ENCODE measurements at regions not wholly inside any gene's neighbourhood (a gene's known extent, or its start where the extent isn't known, plus 50 kb on each side); places are given as distances from the start of the nearest gene placed in this dataset.

- Histone ChIP-seq H2AFZ (ENCODE audit: low read depth, low read length, poor library complexity, severe bottlenecking) (no peak overlapping the region), H3K4me2 (ENCODE audit: low read length) (no peak overlapping the region), H3K9ac (ENCODE audit: low read length) (no peak overlapping the region), H3K4me1 (ENCODE audit: control insufficient read depth in 1 of 2, insufficient read depth in 2 of 2, low read length in 2 of 2) (no peaks in the 10 kb centered on the region), H3K36me3 (ENCODE audit: control insufficient read depth in 1 of 2, insufficient read depth in 2 of 2, low read length in 2 of 2) (no peaks in the 10 kb centered on the region), H3K4me3 (replicated peaks in 1 of 2; ENCODE audit: low read depth in 1 of 2, low read length in 2 of 2) (no peak overlapping the region), H3K27me3 (ENCODE audit: insufficient read depth, low read length) (no peaks in the 10 kb centered on the region), H4K20me1 (ENCODE audit: insufficient read depth) (no peaks in the 10 kb centered on the region), H3K9me3 (ENCODE audit: control insufficient read depth in 1 of 2, insufficient read depth in 1 of 2, low read depth in 1 of 2, low read length in 2 of 2) (peaks cover 0 to 14% of the 10 kb centered on the region in 2 experiments; a peak in 3 of 4 replicates), H3K79me2 (ENCODE audit: insufficient read depth, low read length) (no peaks in the 10 kb centered on the region), H3K27ac (ENCODE audit: low read depth, low read length) (no peak overlapping the region), H3K9me2 (ENCODE audit: insufficient read depth) (no peaks in the 10 kb centered on the region)
- no peak for TF ChIP-seq ZNF274 (IDR thresholded peaks at IDR 0.05; ENCODE audit: low read depth, low read length)
- TF ChIP-seq TCF7L2 (IDR thresholded peaks at IDR 0.05; ENCODE audit: borderline replicate concordance, extremely low read depth, insufficient read depth, insufficient read length) = no peak
- TF ChIP-seq JUND (IDR thresholded peaks at IDR 0.05) = no peak
- TF ChIP-seq ATF3 (IDR thresholded peaks at IDR 0.05) = no peak
- TF ChIP-seq CBX3 (IDR thresholded peaks at IDR 0.05; ENCODE audit: low read depth) = no peak
- no peak for TF ChIP-seq REST (IDR thresholded peaks at IDR 0.05; ENCODE audit: low read depth)
- no peak for TF ChIP-seq EZH2 (IDR thresholded peaks at IDR 0.05)
- no peak for TF ChIP-seq RAD21 (IDR thresholded peaks at IDR 0.05; ENCODE audit: low read depth)
- no peak for TF ChIP-seq CTCF (IDR thresholded peaks at IDR 0.05 in 2 of 3, conservative IDR thresholded peaks at IDR 0.05 in 1 of 3; ENCODE audit: borderline replicate concordance in 1 of 3, insufficient read depth in 1 of 3, low read depth in 2 of 3, low read length in 2 of 3)
- TF ChIP-seq CEBPB (IDR thresholded peaks at IDR 0.05; ENCODE audit: low read depth) = no peak
- no peak for TF ChIP-seq EGR1 (IDR thresholded peaks at IDR 0.05; ENCODE audit: low read depth)
- TF ChIP-seq ZFX (IDR thresholded peaks at IDR 0.05) = no peak
- TF ChIP-seq POLR2A (IDR thresholded peaks at IDR 0.05; ENCODE audit: borderline replicate concordance, extremely low read depth, insufficient read depth, insufficient read length) = no peak
- no peak for TF ChIP-seq SP1 (IDR thresholded peaks at IDR 0.05; ENCODE audit: low read depth)
- TF ChIP-seq SIN3A (IDR thresholded peaks at IDR 0.05; ENCODE audit: low read depth) = no peak
- no peak for TF ChIP-seq YY1 (IDR thresholded peaks at IDR 0.05; ENCODE audit: extremely low read depth, insufficient replicate concordance, low read depth, low read length)
- no peak for TF ChIP-seq ELF1 (IDR thresholded peaks at IDR 0.05; ENCODE audit: borderline replicate concordance, low read depth)
- TF ChIP-seq SRF (IDR thresholded peaks at IDR 0.05; ENCODE audit: low read depth) = no peak
- no peak for TF ChIP-seq MAX (IDR thresholded peaks at IDR 0.05)
- no TSS peak for BruUV-seq (replicated peaks)
- DNase-seq (ENCODE audit: low read depth, low spot score) (no peak), ATAC-seq (no peak)
- RAD21 ChIA-PET (ENCODE audit: low non-redundant PET in 1 of 2, low total read pairs in 2 of 2, uncharacterized antibody in 2 of 2, unreplicated experiment in 2 of 2) = no interaction called here
- POLR2A ChIA-PET = no interaction called here
- CTCF ChIA-PET = no interaction called here
- intact Hi-C loops (cut with micrococcal nuclease) = no loop called here
These were observed 471.6 kb upstream of the SGO1 start for GRCh38 chr3:20657560-20657959.

All from HCT116 (cell line).